Stimulated activated naive CD4-positive, alpha-beta T cell treated with Interleukin-2 at 50 U/mL for 16 hours (primary cell): ENCODE measurements at regions not wholly inside any gene's neighbourhood (a gene's known extent, or its start where the extent isn't known, plus 50 kb on each side); places are given as distances from the start of the nearest gene placed in this dataset.
"Not testable (repeated sequence)": the region's sequence is repeated elsewhere in the genome, so short reads cannot be mapped to it uniquely, and the experiment has no call there.

Source experiments
- DNase-seq: peaks from one replicate; lab custom pipeline; 2025; lab: John Stamatoyannopoulos, UW

DNA sequence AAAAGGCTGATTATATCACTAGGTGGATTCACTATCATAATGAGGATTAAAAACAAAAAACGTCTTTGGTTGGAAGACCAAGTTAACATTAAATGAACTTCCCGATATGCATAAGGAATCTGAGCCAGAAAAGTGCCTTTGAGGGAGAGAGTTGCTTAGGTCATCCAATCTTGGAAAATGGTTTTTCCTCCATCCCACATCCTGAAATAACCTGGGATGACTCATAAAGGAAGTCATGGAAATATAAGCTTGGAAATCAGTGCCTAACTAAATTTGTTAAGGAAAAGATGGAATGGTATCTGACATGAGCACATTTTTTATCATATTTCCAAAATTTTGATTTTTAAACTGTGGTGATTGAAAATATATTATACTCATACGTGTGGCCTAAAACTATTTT lies 66.0 kb downstream of the KBTBD8 start:
- no peak for DNase-seq

DNA sequence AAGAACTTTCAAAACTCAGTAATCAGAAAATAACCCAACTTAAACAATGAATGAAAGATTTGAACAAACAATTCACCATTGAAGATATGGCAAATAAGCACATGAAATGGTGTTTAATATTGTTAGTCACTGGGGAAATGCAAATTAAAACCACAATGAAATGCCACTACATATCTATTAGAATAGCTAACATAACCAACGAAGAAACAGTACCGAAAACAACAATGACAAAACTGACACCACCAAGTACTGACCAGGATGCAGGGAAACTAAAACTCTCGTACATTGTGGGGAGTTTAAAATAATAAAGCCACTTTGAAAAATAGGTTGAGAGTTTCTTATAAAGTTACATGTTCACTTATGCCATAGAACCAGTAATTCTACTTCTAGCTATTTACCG lies 69.1 kb downstream of the KBTBD8 start:
- no peak for DNase-seq

DNA sequence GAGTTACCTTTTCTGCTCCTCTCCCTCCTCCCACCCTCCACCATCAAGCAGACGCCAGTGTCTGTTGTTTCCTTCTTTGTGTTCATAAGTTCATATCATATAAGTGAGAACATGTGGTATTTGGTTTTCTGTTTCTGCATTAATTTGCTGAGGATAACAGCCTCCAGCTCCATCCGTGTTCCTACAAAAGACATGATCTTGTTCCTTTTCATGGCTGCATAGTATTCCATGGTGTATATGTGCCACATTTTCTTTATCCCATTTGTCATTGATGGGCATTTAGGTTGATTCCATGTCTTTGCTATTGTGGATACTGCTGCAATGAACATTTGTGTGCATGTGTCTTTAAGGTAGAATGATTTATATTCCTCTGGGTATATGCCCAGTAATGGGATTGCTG lies 74.5 kb downstream of the KBTBD8 start:
- DNase-seq = not testable (repeated sequence)

DNA sequence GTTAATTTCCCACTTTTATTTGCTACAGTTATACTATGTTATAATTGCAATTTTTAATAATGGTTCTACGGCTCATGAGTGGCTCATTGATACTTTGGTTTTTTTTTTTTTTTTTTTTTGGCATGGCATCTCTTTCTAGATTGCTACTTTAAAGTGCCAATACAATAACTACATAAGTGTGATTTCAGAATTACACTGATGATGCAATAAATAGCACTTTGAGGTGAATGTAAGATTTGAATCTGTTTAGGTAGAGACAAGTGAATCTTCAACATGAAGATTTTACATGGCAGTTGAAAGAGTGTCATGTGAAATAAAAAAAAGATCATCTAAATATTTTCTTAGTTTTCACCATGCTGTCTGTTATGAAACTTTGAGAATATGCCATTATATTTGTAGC lies 75.7 kb downstream of the KBTBD8 start:
- DNase-seq = no peak

DNA sequence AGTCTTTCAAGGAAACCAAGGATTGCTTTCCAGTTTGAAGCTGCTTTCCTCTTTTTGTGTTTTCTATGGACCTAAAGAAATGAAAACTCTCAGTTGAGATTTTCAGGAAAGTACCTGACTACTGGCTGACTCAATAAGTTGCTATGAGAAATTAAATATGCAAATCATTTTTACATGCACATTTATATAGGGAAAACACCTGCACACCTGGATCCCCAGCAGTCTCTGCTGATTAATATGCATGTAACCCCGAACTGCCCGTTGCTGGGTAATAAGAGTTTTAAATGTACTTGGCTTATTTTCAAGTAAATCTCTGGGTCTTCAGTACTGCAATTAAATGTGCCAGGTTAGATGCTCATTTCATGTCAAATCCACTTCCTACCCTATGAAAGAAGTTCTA lies 77.2 kb downstream of the KBTBD8 start:
- no peak for DNase-seq

DNA sequence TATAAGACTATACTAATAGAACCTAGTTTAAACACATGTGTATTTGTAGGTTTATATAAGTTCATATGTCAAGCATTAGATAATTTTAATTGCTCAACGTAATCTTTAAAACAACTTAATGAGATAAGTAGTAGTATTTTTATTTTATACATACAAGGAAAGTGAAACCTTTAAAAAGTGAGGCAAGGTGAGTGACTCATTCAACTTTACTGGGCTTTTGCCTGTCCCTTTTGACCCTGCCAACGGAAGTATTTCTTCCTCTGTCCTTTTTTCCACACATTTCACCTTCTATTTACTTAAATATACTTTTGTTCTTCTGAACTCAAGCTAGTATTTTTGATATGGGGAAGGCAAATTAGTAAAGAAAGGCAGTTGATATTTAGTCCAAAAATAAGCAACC lies 78.5 kb downstream of the KBTBD8 start:
- no peak for DNase-seq

DNA sequence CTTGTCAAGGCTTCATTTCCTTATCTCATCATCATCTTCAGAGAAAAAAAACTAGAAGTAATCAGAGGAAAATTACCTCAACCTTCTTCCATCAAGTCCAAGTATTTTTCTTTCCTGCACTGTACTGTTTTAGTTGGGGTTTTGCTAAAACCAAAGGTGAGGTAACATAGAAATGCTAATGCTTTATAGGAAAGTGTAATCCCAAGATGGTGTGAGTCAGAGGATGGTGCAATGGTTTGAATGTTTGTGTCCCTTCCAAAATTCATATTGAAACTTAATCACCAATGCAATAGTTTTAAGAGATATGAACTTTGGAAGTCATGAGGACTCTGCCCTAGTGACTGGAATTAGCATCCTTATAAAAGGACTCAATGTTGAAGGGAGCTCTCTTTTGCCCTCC lies 79.5 kb downstream of the KBTBD8 start:
- DNase-seq = no peak

DNA sequence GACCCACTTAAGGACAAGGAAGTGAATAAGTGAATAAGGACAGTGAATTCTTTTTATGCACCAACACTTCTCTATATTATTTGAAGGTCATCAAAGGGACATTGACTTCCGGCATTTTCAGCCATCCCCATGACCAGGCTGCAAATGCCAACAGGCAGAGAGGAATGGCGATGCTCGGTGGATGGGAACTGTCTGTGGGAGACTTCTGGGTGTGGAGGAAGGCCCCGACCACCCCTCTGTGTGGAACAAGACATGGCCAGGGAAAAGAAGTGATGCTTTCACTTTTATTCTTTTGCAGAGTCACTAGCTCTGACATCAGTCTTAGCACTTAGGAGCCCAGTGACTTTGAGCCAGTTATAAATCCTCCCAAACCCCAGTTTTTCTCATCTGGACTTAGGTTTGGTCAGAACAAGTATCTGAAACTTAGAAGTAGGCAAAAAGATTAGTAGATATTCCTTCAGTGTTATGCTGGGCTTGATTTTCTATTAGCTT lies 84.5 kb downstream of the KBTBD8 start:
- no peak for DNase-seq

DNA sequence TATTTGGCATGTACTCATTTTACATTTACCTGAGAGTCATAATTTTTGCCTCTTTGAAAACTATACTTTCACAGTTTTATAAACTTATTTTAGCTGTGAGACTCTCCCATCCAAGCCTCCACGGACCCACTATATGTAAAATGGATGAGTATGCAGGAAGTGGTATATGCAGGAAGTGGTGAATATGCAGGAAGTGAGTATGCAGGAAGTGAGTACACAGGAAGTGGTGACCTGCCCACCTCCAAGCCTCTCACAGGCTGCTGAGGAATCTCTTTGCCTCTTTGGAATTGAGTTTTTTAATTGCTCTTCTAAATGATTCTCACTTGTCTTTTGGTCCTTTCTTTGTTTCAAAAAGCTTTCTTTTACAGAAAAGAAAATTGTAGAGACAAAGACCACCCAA lies 85.2 kb downstream of the KBTBD8 start:
- peak; percentile 20 for DNase-seq

DNA sequence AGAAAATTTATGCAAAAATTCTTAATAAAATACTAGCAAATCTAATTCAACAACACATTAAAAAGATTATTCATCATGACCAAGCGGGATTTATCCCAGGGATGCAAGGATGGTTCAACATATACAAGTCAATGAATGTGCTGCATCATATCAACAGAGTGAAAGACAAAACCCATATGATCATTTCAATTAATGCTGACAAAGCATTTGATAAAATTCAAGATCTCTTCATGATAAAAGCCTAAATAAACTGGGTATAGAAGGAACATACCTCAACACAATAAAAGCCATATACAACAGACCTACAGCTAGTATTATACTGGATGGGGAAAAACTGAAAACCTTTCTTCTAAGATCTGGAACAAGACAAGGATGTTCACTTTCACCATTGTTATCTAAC lies 89.7 kb downstream of the KBTBD8 start:
- DNase-seq = no peak

DNA sequence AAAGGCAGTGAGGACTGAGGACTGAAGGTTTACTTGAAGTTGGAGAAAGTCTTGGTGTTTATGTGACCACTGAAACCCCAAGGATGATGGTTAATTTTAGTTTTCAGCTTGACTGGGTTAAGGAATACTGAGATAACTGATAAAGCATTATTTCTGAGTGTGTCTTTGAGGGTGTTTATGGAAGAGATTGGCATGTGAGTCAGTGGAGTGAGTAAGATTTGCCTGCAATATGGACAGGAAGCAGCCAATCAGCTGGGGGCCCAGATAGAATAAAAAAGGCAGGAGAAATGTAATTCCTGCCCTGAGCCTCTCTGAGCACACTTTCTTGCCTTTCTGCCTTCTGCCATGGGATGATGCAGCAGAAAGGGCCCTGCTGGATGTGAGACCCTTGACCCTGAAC lies 92.4 kb downstream of the KBTBD8 start:
- DNase-seq = no peak

DNA sequence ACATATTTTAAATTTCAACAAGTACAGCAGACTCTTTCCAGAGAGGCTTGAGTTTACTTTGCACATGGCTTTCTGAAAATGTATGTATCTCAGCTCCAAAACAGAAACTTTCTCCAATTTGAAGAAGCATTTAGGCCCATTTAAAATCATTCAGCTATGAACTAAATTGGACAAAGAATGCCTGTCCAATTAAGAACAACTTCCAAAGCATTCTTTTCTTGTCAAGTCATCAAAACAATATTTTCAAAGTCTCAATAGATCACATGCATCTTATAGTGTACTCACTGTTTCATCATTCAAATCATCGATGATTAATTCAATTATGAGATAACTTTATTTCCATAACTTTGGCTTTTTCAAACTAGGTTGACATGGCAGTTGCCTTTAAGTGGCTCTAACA lies 95.2 kb downstream of the KBTBD8 start:
- DNase-seq = no peak

DNA sequence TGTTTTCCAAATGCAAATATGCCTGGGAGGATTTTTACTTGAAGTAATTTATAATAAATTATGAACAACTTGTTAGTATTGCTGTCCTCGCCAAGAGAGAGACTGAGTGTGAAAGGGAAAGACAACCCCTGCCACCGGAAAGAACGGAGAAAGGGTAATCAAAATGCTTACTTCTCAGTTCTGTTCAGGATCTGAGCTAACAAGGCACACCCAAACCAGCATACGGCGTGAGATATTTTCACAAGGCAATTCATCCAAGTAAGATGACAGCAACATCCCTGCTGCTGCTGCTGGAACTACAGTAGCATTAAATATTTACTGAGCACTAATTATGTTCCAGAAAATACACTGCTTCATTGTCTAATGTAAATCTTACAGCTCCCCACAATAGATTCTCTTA lies 96.1 kb downstream of the KBTBD8 start:
- DNase-seq = no peak

DNA sequence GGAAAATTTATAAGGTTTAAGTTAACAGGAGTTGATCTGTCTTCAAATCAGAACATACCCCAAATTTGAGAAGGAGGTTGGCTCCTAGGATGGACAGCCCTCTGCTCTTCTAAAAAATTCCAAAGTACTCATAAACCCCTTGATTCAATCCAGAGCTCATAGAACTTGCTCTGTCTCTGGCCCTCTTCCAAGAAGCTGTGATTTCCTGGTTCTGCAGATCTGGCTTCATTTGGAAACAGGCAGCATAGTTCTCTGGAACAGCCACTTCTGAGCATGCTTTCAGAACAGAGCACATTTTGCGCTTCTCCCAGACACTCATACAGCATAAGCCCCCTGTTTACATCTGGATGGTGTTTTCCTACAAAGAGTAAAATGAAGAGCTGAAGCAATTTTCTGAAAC lies 96.7 kb downstream of the KBTBD8 start:
- DNase-seq = no peak

DNA sequence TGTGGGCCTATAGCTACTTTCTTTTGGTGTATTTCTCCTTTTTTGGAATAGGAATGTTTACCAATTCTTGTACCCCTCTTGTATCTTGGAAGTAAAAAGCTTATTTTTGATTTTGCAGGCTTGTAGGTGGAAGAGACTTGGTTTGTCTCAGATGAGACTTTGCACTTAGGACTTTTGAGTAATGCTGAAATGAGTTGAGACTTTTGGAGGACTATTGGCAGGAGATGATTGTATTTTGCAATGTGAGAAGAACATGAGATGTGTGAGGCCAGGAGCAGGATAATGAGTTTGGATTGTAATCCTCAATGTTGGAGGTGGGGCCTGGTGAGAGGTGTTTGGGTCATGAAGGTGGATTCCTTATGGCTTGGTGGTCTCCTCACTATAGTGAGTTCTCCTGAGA lies 106.3 kb downstream of the KBTBD8 start:
- no peak for DNase-seq

DNA sequence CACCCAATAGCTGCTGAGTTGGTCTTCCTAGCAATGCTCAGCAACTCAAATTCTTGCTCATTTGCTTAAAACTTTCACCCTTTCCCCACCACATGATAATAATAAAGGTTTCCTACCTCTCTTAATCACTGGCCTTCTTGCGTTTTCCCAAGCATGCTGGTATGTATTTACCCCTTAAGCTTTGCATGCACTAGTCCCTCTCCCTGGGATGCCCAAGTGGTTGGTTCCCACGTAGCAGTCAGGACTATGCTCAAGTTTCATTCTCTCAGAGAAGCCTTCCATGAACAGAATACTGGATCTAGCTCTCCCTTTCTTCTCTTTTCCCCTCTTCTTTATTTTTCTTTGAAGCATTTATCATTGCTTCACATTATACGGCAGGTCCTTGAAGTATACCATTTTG lies 108.8 kb downstream of the KBTBD8 start:
- no peak for DNase-seq

DNA sequence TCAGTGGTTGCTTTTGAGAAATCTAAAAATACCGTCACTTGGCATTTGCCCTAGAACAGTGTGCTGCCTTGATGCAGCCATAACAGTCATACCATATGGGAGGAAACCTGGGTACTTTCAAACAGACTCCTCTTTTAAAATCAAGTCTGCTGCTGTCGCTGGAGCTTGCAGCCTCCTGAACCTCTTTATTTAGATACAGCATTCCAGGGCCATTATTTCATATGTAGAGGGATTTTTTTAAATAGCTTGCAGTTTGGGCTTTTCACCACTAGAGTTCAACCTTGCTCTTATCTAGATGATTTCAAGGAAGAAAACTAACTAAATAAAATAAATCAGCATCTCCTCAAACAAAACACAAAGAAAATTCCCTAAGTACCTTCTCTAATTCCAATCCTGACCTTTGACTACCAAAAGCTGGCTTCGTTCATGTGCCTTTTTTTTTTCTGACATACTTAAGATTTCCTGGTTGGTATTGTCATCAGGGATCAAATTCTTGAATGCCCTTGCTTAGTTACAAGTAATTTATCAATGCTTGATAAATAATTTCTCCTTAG lies 111.6 kb downstream of the KBTBD8 start:
- DNase-seq = no peak

DNA sequence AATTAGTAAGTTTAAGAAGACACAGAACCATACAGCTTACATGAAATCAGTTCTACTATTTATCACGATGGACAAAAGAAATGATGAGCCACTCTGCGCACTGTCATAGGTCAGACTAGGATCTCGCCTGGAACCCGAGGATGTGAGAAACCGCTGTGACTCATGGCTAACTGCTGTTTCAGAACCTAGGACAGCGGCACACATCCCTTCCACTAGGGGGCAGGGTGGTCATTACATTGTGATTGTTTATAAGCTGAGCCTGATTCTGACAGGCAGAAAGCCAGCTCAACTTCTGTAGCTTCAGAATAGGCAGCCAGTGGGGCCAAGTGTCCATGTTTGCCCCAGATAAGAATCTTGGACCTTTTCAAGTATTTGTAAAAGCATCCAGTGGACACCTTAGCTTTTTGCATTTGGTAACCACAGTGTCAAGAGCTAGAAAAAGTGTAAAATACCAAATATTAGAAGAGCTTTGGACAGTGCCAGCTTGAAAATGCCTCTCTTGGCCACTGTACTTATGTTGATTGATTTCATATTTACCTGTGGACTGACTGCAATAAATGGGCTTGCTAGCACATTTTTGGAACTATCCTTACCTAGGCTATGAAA lies 115.8 kb downstream of the KBTBD8 start:
- DNase-seq = peak; percentile 65

DNA sequence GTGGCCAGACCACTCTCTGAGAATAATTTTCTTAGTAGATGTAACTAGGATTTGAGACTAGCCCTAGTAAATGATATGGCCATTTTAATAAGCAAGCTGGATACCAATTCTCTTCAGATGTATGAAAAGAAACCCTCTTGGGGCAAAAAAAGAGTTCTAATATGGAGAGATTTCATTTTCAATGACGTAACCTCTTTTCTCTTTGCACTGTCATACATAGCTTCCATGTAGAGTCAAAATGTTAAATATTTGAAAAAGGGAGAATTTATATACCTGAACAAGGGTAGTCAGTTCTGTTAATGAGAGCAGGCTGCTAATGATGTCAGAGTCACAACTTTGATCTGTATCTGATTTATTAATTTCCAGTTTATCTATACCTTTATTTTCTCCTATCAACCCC lies 120.0 kb downstream of the KBTBD8 start:
- no peak for DNase-seq

DNA sequence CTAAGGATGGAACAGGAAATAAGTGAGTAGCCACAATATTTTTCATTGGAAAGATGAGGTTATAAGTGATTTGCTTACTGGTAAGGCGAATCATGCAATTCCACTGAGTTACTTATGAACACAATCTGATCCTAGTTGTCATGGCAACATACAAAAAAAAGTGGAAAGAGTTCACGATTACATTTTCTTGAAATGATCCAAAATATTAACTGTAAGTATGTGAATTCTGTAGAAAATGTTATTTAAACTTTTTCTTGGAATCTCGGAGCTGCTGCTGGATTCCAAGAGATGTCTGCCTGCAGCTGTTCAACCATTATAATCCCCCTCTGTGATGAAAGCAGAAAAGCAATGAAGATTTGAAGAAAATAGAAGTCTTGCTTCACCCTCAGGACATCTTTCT lies 120.5 kb downstream of the KBTBD8 start:
- no peak for DNase-seq

DNA sequence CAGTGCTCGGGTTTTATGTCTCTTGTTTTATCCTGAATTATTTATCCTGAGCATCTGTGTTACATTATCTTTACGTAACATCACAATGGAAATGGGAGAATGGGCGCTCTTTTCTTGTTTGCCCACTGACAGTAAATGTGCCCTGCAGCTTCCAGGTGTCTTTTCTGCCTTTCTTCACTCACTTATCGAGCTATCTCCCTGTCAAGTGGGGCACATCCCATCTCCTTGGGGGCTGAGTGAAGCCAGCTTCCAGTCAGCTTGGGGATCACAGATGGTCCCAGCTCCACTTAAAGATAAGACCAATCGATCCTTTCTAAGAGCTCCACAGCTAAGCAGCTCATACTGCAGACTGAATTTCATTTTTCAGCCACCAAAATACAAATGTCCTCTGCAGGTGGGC lies 125.8 kb downstream of the KBTBD8 start:
- DNase-seq = no peak

DNA sequence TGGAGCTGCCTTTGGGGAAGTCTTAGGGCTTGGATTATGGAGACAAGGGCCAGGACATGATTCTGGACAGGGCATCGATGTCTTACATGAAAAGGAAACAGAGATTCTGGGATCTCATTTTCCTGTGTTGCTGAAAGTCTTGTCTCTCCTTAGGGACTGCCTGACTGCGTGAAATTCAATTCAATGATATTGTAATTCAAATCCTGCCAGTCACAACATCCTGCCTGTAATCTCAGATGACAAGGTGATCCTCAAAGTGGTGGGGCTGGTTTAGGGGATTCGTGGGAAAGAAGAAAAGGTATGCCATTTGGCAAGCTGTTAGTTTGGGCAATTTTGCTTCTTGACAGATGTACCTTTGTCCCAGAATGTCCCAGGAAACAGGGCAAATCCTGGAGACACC lies 129.1 kb downstream of the KBTBD8 start:
- DNase-seq = no peak

DNA sequence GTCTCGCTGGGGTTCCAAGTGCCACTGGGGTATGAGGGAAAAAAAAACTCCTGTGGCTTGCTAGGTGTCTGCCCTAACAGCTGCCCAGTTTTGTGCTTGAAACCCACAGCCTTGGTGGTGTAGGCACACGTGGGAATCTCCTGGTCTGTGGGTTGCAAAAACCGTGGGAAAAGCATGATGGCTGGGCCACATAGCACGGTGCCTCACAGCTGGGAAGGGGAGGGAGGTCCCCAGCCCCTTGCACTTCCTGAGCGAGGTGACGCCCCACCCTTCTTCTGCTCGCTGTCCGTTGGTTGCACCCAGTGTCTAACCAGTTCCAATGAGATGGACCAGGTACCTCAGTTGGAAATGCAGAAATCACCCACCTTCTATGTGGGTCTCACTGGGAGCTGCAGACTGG lies 144.3 kb downstream of the KBTBD8 start:
- no peak for DNase-seq

DNA sequence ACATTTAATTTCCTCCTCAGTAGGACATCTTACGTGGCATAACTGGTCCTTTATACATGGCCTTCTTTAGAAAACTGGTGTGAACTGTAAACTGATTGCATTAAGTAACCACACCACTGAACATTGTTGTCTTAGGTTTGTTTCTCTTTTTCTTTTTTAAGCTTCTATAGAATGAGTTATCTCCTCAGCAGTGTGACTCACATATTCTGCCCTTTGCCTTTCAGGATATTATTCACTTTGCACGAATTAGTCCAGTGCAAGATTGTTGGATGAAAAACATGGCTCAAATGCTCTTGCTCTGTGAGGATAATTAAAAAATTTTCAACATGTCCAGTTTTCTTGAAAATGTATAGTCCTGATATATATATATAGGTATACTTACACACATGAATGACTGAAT lies 147.6 kb downstream of the KBTBD8 start:
- no peak for DNase-seq
